ENCODE measurements at regions not wholly inside any gene's neighbourhood (a gene's known extent, or its start where the extent isn't known, plus 50 kb on each side); places are given as distances from the start of the nearest gene placed in this dataset.
"Not testable (repeated sequence)": the region's sequence is repeated elsewhere in the genome, so short reads cannot be mapped to it uniquely, and the experiment has no call there.

DNA sequence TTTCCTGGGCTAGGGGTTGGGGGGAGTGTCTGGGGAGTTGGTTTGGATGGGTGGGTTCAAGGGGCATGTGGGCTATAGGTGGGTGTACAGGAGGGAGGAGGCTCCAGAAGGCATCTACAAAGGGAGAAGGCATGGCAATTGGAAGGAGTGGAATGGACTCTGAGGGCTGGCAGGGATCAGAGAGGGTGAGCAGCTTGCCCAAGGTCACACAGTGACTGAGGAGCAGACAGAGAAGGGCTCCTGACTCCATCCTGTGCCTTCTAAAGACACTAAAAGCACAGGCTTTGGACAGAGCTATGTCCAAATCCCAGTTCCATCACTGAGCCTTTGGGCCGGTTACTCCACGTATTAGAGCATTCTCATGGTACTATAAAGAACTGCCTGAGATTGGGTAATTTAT lies 151.8 kb downstream of the PTPRU start:
- Histone ChIP-seq H3K27ac (ENCODE audit: low read depth, low read length, severe bottlenecking) (no peak overlapping the region), H3K36me3 (ENCODE audit: control insufficient read depth, insufficient read depth, low read length) (no peaks in the 10 kb centered on the region), H3K9me3 (ENCODE audit: control insufficient read depth, low read length) (no peaks in the 10 kb centered on the region), H3K4me3 (ENCODE audit: extremely low read depth, insufficient read depth, low read length, poor library complexity, severe bottlenecking) (no peak overlapping the region), H3K4me1 (ENCODE audit: control insufficient read depth, insufficient read depth, low read length, poor library complexity, severe bottlenecking) (peaks cover 7% of the 10 kb centered on the region)
- WGBS, 2 experiments (ENCODE audit: insufficient coverage in 2 of 2), result 88% methylated on average over 2 of the region's 2 CpGs; no CpG with 5 or more reads in 1 of the 2 experiments

DNA sequence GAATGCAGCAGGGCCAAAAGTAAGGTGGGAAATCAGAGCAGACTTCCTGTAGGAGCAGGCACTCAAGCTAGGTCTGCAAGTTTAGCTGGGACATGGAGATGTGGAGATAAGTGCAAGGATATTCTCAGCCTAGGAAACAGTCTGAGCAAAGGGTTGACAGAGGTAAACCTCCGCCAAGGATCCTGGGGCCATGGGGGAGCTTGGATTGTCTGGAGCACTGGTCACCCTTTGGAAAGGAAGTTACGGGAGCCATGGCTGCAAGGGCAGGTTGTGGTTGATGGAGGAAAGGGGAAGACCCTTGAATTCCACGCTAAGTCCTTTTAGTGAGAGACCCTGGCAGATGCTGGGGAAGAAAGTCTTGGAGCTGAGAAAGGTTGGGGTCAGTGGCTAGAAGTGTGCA lies 150.9 kb downstream of the PTPRU start:
- Histone ChIP-seq H3K4me3 (ENCODE audit: extremely low read depth, insufficient read depth, low read length, poor library complexity, severe bottlenecking) (no peak overlapping the region), H3K36me3 (ENCODE audit: control insufficient read depth, insufficient read depth, low read length) (no peaks in the 10 kb centered on the region), H3K9me3 (ENCODE audit: control insufficient read depth, low read length) (no peaks in the 10 kb centered on the region), H3K4me1 (ENCODE audit: control insufficient read depth, insufficient read depth, low read length, poor library complexity, severe bottlenecking) (peaks cover 7% of the 10 kb centered on the region), H3K27ac (ENCODE audit: low read depth, low read length, severe bottlenecking) (no peak overlapping the region)
- WGBS, 2 experiments (ENCODE audit: insufficient coverage in 2 of 2), result 87 to 93% methylated on average over 3 of the region's 3 CpGs

DNA sequence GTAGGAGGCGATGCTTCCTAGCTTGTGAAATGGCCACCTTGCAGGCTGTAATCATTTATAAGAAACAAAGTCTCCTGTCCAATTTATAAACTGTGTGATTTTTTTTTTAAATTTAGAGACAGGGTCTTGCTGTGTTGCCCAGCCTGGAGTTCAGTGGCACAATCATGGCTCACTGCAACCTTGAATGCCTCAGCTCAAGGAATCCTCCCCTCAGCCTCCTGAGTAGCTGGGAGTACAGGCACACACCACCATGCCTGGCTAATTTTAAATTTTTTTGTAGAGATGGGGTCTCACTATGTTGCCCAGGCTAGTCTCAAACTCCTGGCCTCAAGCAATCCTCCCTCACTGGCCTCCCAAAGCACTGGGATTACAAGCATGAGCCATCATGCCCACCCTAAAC lies 150.1 kb downstream of the PTPRU start:
- H3K9me3 ChIP-seq (ENCODE audit: control insufficient read depth, low read length); H3K4me1 ChIP-seq (ENCODE audit: control insufficient read depth, insufficient read depth, low read length, poor library complexity, severe bottlenecking); H3K36me3 ChIP-seq (ENCODE audit: control insufficient read depth, insufficient read depth, low read length); H3K27ac ChIP-seq (ENCODE audit: low read depth, low read length, severe bottlenecking); H3K4me3 ChIP-seq (ENCODE audit: extremely low read depth, insufficient read depth, low read length, poor library complexity, severe bottlenecking): not testable (repeated sequence)
- no CpG with 5 or more reads among the region's 1 CpG for WGBS, 2 experiments (ENCODE audit: insufficient coverage in 2 of 2)

DNA sequence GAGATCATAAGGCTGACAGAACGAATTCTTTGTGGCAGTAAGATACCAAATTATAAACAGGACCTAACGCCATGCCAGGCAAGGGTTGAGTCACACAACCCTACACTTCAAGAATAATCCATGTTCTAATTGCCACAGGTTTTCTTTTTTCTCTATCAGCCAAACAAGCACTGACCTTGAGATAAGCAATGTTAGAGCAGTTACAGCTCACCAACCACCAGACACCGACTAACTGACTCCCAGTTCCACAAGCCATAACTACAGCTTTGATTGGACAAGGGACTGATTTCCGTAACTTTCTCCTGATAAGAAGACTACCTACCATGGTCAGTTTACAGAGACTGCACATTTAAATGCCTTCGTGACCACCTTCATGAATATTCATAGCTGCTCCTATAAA lies 149.6 kb downstream of the PTPRU start:
- Histone ChIP-seq H3K36me3 (ENCODE audit: control insufficient read depth, insufficient read depth, low read length) (no peaks in the 10 kb centered on the region), H3K4me3 (ENCODE audit: extremely low read depth, insufficient read depth, low read length, poor library complexity, severe bottlenecking) (no peak overlapping the region), H3K4me1 (ENCODE audit: control insufficient read depth, insufficient read depth, low read length, poor library complexity, severe bottlenecking) (peaks cover 7% of the 10 kb centered on the region), H3K9me3 (ENCODE audit: control insufficient read depth, low read length) (no peaks in the 10 kb centered on the region), H3K27ac (ENCODE audit: low read depth, low read length, severe bottlenecking) (no peak overlapping the region)
- 93 to 96% methylated on average over 3 to 4 of the region's 5 CpGs for WGBS, 2 experiments (ENCODE audit: insufficient coverage in 2 of 2)

DNA sequence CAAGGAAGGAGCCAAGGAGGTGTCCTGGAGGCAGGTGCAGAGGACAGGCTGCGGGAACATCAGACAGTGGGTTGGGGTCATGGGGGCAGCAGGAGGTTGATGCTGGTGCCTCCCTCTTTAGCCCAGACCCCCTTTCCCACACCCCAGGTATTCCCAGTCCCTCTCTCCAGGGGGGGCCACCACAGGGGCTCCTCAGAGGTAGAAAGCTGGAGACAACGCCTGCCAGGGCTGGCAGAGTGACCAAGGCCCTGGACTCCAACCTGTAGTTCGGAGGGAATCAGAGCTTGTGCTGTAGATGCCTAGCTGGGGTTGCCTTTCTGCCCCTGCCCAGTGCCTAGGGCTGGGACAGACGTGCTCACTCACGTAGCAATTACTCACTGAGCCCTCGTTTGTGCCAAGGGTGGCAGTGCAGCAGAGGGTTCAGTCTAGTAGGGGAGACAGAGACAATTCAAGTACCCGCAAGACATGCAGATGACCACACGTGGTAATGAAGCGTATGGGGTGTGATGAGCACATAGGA lies 148.2 kb downstream of the PTPRU start:
- Histone ChIP-seq H3K9me3 (ENCODE audit: control insufficient read depth, low read length) (peaks cover 5% of the 10 kb centered on the region), H3K27ac (ENCODE audit: low read depth, low read length, severe bottlenecking) (no peak overlapping the region), H3K4me1 (ENCODE audit: control insufficient read depth, insufficient read depth, low read length, poor library complexity, severe bottlenecking) (peaks cover 7% of the 10 kb centered on the region), H3K36me3 (ENCODE audit: control insufficient read depth, insufficient read depth, low read length) (no peaks in the 10 kb centered on the region), H3K4me3 (ENCODE audit: extremely low read depth, insufficient read depth, low read length, poor library complexity, severe bottlenecking) (no peak overlapping the region)
- 88 to 95% methylated on average over 8 to 9 of the region's 9 CpGs for WGBS, 2 experiments (ENCODE audit: insufficient coverage in 2 of 2)

DNA sequence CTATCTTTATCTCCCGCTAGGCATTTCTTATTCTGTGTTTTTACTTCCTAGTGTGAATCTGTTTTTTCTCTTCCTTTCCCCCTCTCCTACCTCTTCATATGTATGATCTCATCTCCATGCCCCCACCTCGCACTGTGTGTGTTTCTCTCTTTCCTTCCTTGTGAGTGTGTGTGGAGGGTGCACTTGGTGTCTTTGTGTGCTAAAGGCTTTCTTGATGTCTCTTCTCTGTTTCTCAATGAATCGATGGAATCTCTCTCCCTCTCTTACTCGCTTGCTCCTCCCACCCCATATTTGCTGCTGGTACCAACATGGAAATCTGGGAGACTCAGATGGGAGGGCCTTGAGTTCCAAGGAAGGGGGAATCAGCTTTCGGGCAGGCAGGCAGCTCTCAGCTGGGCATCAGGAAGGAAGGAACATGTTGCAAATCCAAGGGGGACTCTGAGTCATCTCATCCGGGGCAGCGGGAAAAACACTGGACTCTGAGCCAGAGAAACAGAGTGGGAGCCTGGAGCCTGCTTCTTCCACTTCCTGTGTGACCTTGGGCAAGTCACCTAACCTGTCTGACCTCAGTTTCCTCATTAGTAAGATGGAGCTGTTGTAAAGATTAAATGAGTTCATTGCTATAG lies 147.5 kb downstream of the PTPRU start:
- H3K36me3 ChIP-seq (ENCODE audit: control insufficient read depth, insufficient read depth, low read length), result no peaks in the 10 kb centered on the region
- WGBS, 2 experiments (ENCODE audit: insufficient coverage in 2 of 2), result 50 to 51% methylated on average over 1 to 4 of the region's 7 CpGs
- H3K9me3 ChIP-seq (ENCODE audit: control insufficient read depth, low read length), result peaks cover 12% of the 10 kb centered on the region
- no peak overlapping the region for H3K27ac ChIP-seq (ENCODE audit: low read depth, low read length, severe bottlenecking)
- H3K4me1 ChIP-seq (ENCODE audit: control insufficient read depth, insufficient read depth, low read length, poor library complexity, severe bottlenecking), result peaks cover 7% of the 10 kb centered on the region
- H3K4me3 ChIP-seq (ENCODE audit: extremely low read depth, insufficient read depth, low read length, poor library complexity, severe bottlenecking), result no peak overlapping the region

DNA sequence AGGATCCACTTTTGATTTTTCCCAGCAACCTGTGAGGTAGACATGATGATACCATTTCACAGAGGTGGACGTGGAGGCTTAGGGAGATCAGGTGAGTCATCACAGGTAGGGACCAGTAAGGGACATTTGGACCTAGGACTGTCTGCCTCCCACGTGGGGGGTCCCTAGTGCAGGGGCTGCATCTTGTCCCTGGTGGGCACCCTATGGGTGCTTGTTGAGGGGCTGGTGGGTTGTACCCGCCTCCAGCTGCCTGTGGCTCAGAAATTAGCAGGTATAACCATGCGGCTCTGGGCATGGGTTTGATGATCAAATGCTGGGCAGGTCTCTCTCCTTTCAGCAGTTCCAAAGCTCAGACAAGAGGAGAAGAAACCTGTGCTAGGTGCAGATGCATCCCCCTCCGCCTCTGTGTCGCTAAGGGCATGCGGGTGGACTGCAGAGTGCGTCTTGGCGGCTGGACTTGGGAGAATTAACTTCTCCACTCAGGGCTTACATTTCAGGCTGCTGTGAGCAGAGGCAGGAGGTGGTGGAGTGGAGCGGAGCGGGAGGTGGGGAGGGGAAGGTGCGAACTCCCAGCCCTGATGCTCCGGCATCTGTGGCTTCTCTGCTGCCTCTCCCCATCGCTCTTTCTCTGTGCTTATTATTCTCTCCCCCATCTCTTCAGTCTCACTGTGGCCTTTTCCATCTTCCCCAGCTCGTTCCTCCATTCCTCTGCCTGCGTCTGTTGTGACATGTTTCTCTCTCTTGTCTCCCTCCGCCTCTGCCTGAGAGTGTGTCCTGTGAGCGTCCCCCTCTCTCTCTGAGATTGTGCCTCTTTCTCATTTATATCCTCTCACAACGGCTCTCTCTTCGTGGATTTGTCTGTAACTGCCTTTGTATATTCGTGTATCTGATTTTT lies 146.8 kb downstream of the PTPRU start:
- no peak overlapping the region for H3K27ac ChIP-seq (ENCODE audit: low read depth, low read length, severe bottlenecking)
- H3K4me3 ChIP-seq (ENCODE audit: extremely low read depth, insufficient read depth, low read length, poor library complexity, severe bottlenecking), result no peak overlapping the region
- H3K9me3 ChIP-seq (ENCODE audit: control insufficient read depth, low read length), result peaks cover 20% of the 10 kb centered on the region
- no peaks in the 10 kb centered on the region for H3K36me3 ChIP-seq (ENCODE audit: control insufficient read depth, insufficient read depth, low read length)
- WGBS, 2 experiments (ENCODE audit: insufficient coverage in 2 of 2), result 75 to 83% methylated on average over 12 to 13 of the region's 21 CpGs
- H3K4me1 ChIP-seq (ENCODE audit: control insufficient read depth, insufficient read depth, low read length, poor library complexity, severe bottlenecking), result peaks cover 7% of the 10 kb centered on the region

- Histone ChIP-seq H3K4me1 (ENCODE audit: control insufficient read depth, insufficient read depth, low read length, poor library complexity, severe bottlenecking) (peaks cover 7% of the 10 kb centered on the region), H3K27ac (ENCODE audit: low read depth, low read length, severe bottlenecking) (no peak overlapping the region), H3K36me3 (ENCODE audit: control insufficient read depth, insufficient read depth, low read length) (no peaks in the 10 kb centered on the region), H3K4me3 (ENCODE audit: extremely low read depth, insufficient read depth, low read length, poor library complexity, severe bottlenecking) (no peak overlapping the region), H3K9me3 (ENCODE audit: control insufficient read depth, low read length) (peaks cover 20% of the 10 kb centered on the region)
- 90 to 100% methylated on average over 1 to 2 of the region's 7 CpGs for WGBS, 2 experiments (ENCODE audit: insufficient coverage in 2 of 2)
Observed at GRCh38 chr1:29381426-29381825, 145.1 kb downstream of the PTPRU start.

DNA sequence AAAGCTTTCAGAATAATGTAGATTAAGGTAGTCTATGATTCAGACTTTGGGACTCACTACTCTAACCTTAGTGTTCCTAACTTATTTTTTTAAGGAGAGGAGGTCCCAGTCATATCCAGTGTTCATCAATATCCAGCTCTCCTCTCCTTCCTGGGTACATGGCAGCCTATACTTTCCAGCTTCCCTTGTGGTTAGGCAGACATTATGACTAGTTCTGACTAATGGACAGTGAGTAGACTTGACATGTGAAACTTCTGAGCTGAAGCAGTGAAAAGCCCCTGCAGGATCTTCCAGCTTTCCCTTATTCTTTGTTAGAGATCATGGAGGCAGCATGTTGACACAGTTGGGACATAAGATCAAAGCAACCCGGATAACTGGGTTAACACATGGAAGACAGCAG lies 144.2 kb downstream of the PTPRU start:
- H3K4me3 ChIP-seq (ENCODE audit: extremely low read depth, insufficient read depth, low read length, poor library complexity, severe bottlenecking), result no peak overlapping the region
- H3K27ac ChIP-seq (ENCODE audit: low read depth, low read length, severe bottlenecking), result no peak overlapping the region
- H3K36me3 ChIP-seq (ENCODE audit: control insufficient read depth, insufficient read depth, low read length), result no peaks in the 10 kb centered on the region
- H3K9me3 ChIP-seq (ENCODE audit: control insufficient read depth, low read length), result peaks cover 20% of the 10 kb centered on the region
- 33% methylated on average over 1 of the region's 1 CpG; no CpG with 5 or more reads in 1 of the 2 experiments for WGBS, 2 experiments (ENCODE audit: insufficient coverage in 2 of 2)
- H3K4me1 ChIP-seq (ENCODE audit: control insufficient read depth, insufficient read depth, low read length, poor library complexity, severe bottlenecking), result peaks cover 7% of the 10 kb centered on the region

GRCh38 chr1:29379443-29380073 lies 143.2 kb downstream of the PTPRU start:
- Histone ChIP-seq H3K27ac (ENCODE audit: low read depth, low read length, severe bottlenecking) (no peak overlapping the region), H3K9me3 (ENCODE audit: control insufficient read depth, low read length) (peaks cover 20% of the 10 kb centered on the region), H3K4me3 (ENCODE audit: extremely low read depth, insufficient read depth, low read length, poor library complexity, severe bottlenecking) (no peak overlapping the region), H3K36me3 (ENCODE audit: control insufficient read depth, insufficient read depth, low read length) (no peaks in the 10 kb centered on the region), H3K4me1 (ENCODE audit: control insufficient read depth, insufficient read depth, low read length, poor library complexity, severe bottlenecking) (peaks cover 6% of the 10 kb centered on the region)
- 14 to 34% methylated on average over 5 to 7 of the region's 7 CpGs for WGBS, 2 experiments (ENCODE audit: insufficient coverage in 2 of 2)

Data from mesodermal cell (in vitro differentiated cells).